ENCODE measurements at regions not wholly inside any gene's neighbourhood (a gene's known extent, or its start where the extent isn't known, plus 50 kb on each side); places are given as distances from the start of the nearest gene placed in this dataset.

DNA sequence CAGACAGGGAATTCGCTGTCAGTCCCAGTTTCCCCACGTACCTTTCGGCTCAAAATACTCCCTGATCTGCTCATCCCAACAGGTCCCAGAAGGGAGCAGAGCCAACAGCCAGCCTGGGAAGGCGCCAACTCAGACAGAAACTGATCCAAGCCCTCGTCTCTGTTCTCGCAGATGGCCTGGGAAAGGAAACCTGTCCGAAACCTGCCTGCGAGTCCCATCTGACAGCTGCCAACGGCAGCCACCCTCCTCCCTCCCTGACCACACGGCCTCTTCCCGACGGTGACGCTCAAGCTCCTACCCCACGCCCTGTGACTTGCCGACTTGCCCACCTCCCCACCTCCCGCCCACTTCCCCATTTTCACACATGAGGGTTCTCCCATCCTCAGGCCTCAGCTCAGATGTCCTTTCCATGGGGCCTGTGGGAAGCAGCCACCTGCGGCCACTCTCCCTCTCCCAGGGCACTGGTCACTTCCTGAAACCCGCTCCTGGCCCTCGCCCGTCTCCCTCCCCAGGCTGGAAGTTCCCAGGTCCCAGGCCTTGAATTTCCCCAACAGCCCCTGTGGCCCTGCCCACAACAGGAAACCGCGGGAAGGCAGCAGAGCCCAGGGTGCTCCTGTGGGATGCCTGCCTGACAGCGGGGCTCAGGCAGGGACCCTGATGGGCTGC, 60.9 kb upstream of the FBRSL1 start:
- WGBS, 2 donors (ENCODE audit: extremely low coverage in 2 of 2, insufficient read length in 2 of 2, insufficient replicate concordance in 1 of 2): no CpG with 5 or more reads among the region's 23 CpGs
- Histone ChIP-seq H3K4me2 (ENCODE audit: insufficient read depth, low read length, poor library complexity, severe bottlenecking) (peak overlapping the region; percentile 11), H3K79me1 (ENCODE audit: low read depth, low read length) (peaks cover 3% of the 10 kb centered on the region), H3K14ac (ENCODE audit: low read length) (no peak overlapping the region), H3K27me3 (ENCODE audit: control insufficient read depth in 3 of 3, insufficient read depth in 3 of 3, low read depth in 1 of 3, low read length in 3 of 3) (peaks cover 0 to 95% (median 0%) of the 10 kb centered on the region in 3 experiments), H2AFZ (ENCODE audit: low read length) (no peak overlapping the region), H3K4ac (ENCODE audit: low read length) (peak overlapping the region; percentile 79), H4K8ac (ENCODE audit: low read depth, low read length) (no peak overlapping the region), H4K91ac (ENCODE audit: low read depth, low read length, poor library complexity) (no peak overlapping the region), H2BK120ac (ENCODE audit: low read depth, low read length) (peak overlapping the region; percentile 73), H3K4me3 (ENCODE audit: low read length in 2 of 2) (no peak overlapping the region), H3K36me3 (replicated peaks in 1 of 2; ENCODE audit: control insufficient read depth in 2 of 2, insufficient read depth in 2 of 2, low read length in 2 of 2) (no peaks in the 10 kb centered on the region), H3K4me1 (ENCODE audit: control insufficient read depth in 2 of 2, insufficient read depth in 1 of 2, low read depth in 1 of 2, low read length in 2 of 2) (peaks cover 12 to 56% of the 10 kb centered on the region in 2 donors), H2BK5ac (ENCODE audit: low read length) (peak overlapping the region; percentile 83), H3K18ac (ENCODE audit: low read length) (peak overlapping the region; percentile 94), H3K9me3 (replicated peaks in 1 of 2; ENCODE audit: control insufficient read depth in 2 of 2, insufficient read depth in 1 of 2, low read depth in 1 of 2, low read length in 2 of 2) (peaks cover 14 to 19% of the 10 kb centered on the region in 2 donors), H3K9ac (ENCODE audit: low read depth, low read length, poor library complexity) (peak overlapping the region; percentile 17), H2AK5ac (ENCODE audit: low read depth, low read length) (peak overlapping the region; percentile 81), H2BK12ac (ENCODE audit: low read length) (peak overlapping the region; percentile 48), H3K23ac (ENCODE audit: low read depth, low read length, poor library complexity) (peak overlapping the region; percentile 32), H3K27ac (replicated peaks; ENCODE audit: low read length) (peak overlapping the region; percentile 81), H2BK15ac (ENCODE audit: low read length) (peak overlapping the region; percentile 31)
- DNase-seq (ENCODE audit: low spot score): no peak

DNA sequence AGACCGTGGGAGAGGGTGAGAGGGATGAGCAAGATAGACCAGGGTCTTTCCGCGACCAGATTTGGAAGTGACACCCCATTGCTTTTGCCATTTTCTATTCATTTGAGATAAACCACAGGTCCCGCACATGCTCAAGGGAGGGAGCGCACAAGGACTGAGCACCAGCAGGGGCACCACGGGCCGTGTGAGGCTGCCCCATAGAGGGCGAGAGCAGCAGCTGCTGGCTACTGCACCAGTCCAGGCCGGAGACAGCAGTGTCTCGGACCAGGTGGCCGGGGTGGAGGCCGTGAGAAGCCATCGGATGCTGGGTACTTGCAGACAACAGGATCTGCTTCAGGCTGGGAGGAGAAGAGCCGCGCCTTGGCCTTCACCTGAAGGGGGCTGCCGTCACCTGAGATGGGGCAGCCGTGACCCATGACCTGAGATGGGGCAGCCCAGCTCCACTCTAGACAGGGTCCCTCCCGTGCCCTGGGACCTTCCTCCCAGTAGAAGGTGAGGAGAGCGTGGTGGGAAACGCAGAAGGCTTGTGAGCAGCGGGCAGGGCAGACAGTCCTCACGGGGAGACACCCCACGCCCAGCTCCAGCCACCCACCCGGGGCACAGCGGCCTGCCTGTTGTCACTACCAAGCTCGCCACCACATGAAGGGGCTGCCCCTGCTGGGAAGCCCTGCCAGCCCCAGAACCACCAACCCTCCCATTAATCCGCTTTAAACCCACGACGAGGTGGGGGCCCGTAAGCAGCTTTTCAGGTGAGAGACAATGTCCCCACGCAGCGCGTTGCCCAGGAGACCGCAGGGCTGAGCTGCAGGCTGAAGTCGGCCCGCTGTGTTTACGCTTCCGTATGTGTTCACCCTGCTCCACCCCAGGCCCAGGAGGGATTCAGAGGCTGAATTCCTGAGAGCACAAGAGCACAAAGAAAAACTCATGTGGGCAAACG, 61.7 kb upstream of the FBRSL1 start:
- H4K8ac ChIP-seq (ENCODE audit: low read depth, low read length): no peak overlapping the region
- no peak overlapping the region for H3K14ac ChIP-seq (ENCODE audit: low read length)
- peak overlapping the region; percentile 83 for H2BK5ac ChIP-seq (ENCODE audit: low read length)
- H3K36me3 ChIP-seq (replicated peaks in 1 of 2; ENCODE audit: control insufficient read depth in 2 of 2, insufficient read depth in 2 of 2, low read length in 2 of 2): no peaks in the 10 kb centered on the region
- peak overlapping the region; percentile 80 for H3K4ac ChIP-seq (ENCODE audit: low read length)
- H2BK12ac ChIP-seq (ENCODE audit: low read length): peak overlapping the region; percentile 67
- peak overlapping the region; percentile 60 for H3K9ac ChIP-seq (ENCODE audit: low read depth, low read length, poor library complexity)
- H3K27me3 ChIP-seq (ENCODE audit: control insufficient read depth in 3 of 3, insufficient read depth in 3 of 3, low read depth in 1 of 3, low read length in 3 of 3): peaks cover 0 to 92% (median 0%) of the 10 kb centered on the region in 3 experiments
- no peak overlapping the region for H2AFZ ChIP-seq (ENCODE audit: low read length)
- H3K4me1 ChIP-seq (ENCODE audit: control insufficient read depth in 2 of 2, insufficient read depth in 1 of 2, low read depth in 1 of 2, low read length in 2 of 2): peaks cover 12 to 58% of the 10 kb centered on the region in 2 donors
- H4K91ac ChIP-seq (ENCODE audit: low read depth, low read length, poor library complexity): no peak overlapping the region
- H3K27ac ChIP-seq (replicated peaks; ENCODE audit: low read length): peak overlapping the region; percentile 81
- peak overlapping the region; percentile 96 for H2BK15ac ChIP-seq (ENCODE audit: low read length)
- peak overlapping the region; percentile 11 for H3K4me2 ChIP-seq (ENCODE audit: insufficient read depth, low read length, poor library complexity, severe bottlenecking)
- peaks cover 3% of the 10 kb centered on the region for H3K79me1 ChIP-seq (ENCODE audit: low read depth, low read length)
- peak overlapping the region; percentile 72 for H2BK120ac ChIP-seq (ENCODE audit: low read depth, low read length)
- WGBS, 2 donors (ENCODE audit: extremely low coverage in 2 of 2, insufficient read length in 2 of 2, insufficient replicate concordance in 1 of 2): no CpG with 5 or more reads among the region's 39 CpGs
- peaks cover 14 to 19% of the 10 kb centered on the region in 2 donors for H3K9me3 ChIP-seq (replicated peaks in 1 of 2; ENCODE audit: control insufficient read depth in 2 of 2, insufficient read depth in 1 of 2, low read depth in 1 of 2, low read length in 2 of 2)
- H2AK5ac ChIP-seq (ENCODE audit: low read depth, low read length): peak overlapping the region; percentile 98
- DNase-seq (ENCODE audit: low spot score): no peak
- H3K4me3 ChIP-seq (ENCODE audit: low read length in 2 of 2): no peak overlapping the region
- H3K23ac ChIP-seq (ENCODE audit: low read depth, low read length, poor library complexity): peak overlapping the region; percentile 82
- H3K18ac ChIP-seq (ENCODE audit: low read length): peak overlapping the region; percentile 96

DNA sequence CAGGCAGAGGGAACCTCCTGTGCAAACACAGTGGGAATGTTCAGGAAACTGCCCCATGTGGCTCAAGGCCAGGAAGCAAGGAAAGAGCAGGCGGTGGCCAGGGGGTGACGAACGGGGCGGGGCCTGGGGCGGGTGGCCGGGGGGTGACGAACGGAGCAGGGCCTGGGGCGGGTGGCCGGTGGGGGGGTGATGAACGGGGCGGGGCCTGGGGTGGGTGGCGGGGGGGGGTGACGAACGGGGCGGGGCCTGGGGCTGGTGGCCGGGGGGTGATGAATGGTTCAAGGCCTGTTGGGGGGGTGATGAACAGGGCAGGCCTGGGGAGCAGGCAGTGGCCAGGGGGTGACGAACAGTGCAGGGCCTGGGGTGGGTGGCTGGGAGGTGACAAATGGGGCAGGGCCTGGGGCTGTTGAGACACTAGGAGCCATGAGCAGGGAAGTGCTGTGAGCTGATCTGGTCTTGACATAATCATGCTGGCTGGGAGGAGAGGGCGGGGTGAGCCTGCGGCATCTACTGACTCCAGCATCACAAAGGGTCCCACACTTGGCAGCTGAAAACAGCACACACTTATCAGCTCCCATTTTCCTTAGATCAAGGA, 62.7 kb upstream of the FBRSL1 start:
- peak overlapping the region; percentile 72 for H2BK120ac ChIP-seq (ENCODE audit: low read depth, low read length)
- peak overlapping the region; percentile 96 for H3K18ac ChIP-seq (ENCODE audit: low read length)
- H3K14ac ChIP-seq (ENCODE audit: low read length): no peak overlapping the region
- H2BK12ac ChIP-seq (ENCODE audit: low read length): peak overlapping the region; percentile 91
- H2BK15ac ChIP-seq (ENCODE audit: low read length): peak overlapping the region; percentile 96
- no peaks in the 10 kb centered on the region for H3K36me3 ChIP-seq (replicated peaks in 1 of 2; ENCODE audit: control insufficient read depth in 2 of 2, insufficient read depth in 2 of 2, low read length in 2 of 2)
- H3K9ac ChIP-seq (ENCODE audit: low read depth, low read length, poor library complexity): peak overlapping the region; percentile 45
- no peak overlapping the region for H4K91ac ChIP-seq (ENCODE audit: low read depth, low read length, poor library complexity)
- H4K8ac ChIP-seq (ENCODE audit: low read depth, low read length): no peak overlapping the region
- WGBS, 2 donors (ENCODE audit: extremely low coverage in 2 of 2, insufficient read length in 2 of 2, insufficient replicate concordance in 1 of 2): no CpG with 5 or more reads among the region's 20 CpGs
- H3K4me2 ChIP-seq (ENCODE audit: insufficient read depth, low read length, poor library complexity, severe bottlenecking): no peak overlapping the region
- DNase-seq (ENCODE audit: low spot score): no peak
- H3K27me3 ChIP-seq (ENCODE audit: control insufficient read depth in 3 of 3, insufficient read depth in 3 of 3, low read depth in 1 of 3, low read length in 3 of 3): peaks cover 0 to 92% (median 0%) of the 10 kb centered on the region in 3 experiments
- H3K4me1 ChIP-seq (ENCODE audit: control insufficient read depth in 2 of 2, insufficient read depth in 1 of 2, low read depth in 1 of 2, low read length in 2 of 2): peaks cover 10 to 57% of the 10 kb centered on the region in 2 donors
- no peak overlapping the region for H3K23ac ChIP-seq (ENCODE audit: low read depth, low read length, poor library complexity)
- H3K27ac ChIP-seq (replicated peaks; ENCODE audit: low read length): no peak overlapping the region
- H3K4ac ChIP-seq (ENCODE audit: low read length): no peak overlapping the region
- H3K79me1 ChIP-seq (ENCODE audit: low read depth, low read length): no peaks in the 10 kb centered on the region
- H3K4me3 ChIP-seq (ENCODE audit: low read length in 2 of 2): no peak overlapping the region
- peak overlapping the region; percentile 83 for H2BK5ac ChIP-seq (ENCODE audit: low read length)
- H2AK5ac ChIP-seq (ENCODE audit: low read depth, low read length): peak overlapping the region; percentile 98
- H2AFZ ChIP-seq (ENCODE audit: low read length): no peak overlapping the region
- peaks cover 16 to 19% of the 10 kb centered on the region in 2 donors for H3K9me3 ChIP-seq (replicated peaks in 1 of 2; ENCODE audit: control insufficient read depth in 2 of 2, insufficient read depth in 1 of 2, low read depth in 1 of 2, low read length in 2 of 2)

Data from neuronal stem cell (in vitro differentiated cells).